OCI-LY1 (cell line): ENCODE measurements at regions not wholly inside any gene's neighbourhood (a gene's known extent, or its start where the extent isn't known, plus 50 kb on each side); places are given as distances from the start of the nearest gene placed in this dataset.

Experiments
- CTCF ChIP-seq: fragments of 200-600 bp; sonication (generic), shearing (Covaris generic); IDR thresholded peaks from 2 replicates; pipeline ENCODE4 v1.5.1; 2017; ENCODE audit warnings: mild to moderate bottlenecking, antibody characterized with exemption, low read length, moderate library complexity, mixed read lengths
- EZH2 ChIP-seq: fragments of 200-600 bp; sonication (generic), shearing (Covaris generic); IDR thresholded peaks from 2 replicates; pipeline ENCODE4 v1.8.0; 2017; ENCODE audit warnings: borderline replicate concordance, mixed run types, mild to moderate bottlenecking, antibody characterized with exemption, low read length, moderate library complexity, mixed read lengths

- TF ChIP-seq CTCF (no peak), EZH2 (no peak)
These were observed 78.8 kb downstream of the C18orf54 start for GRCh38 chr18:54436501-54436900.
